Smooth muscle cell (in vitro differentiated cells): ENCODE measurements at regions not wholly inside any gene's neighbourhood (a gene's known extent, or its start where the extent isn't known, plus 50 kb on each side); places are given as distances from the start of the nearest gene placed in this dataset.

Experiments
- DNase-seq: peaks from one replicate; lab custom pipeline; 2025; ENCODE audit not compliant: unreplicated experiment; lab: John Stamatoyannopoulos, UW
- H2AFZ ChIP-seq: fragments of 200-600 bp; sonication (generic); 2 replicates; pipeline ENCODE4 v1.6.0; 2016; ENCODE audit warnings: antibody characterized with exemption, low read depth, mild to moderate bottlenecking
- H3F3A ChIP-seq: fragments of 200-600 bp; sonication (generic); 2 replicates; pipeline ENCODE4 v1.6.0; 2017; ENCODE audit warnings: antibody characterized with exemption, low read depth
- H3K27ac ChIP-seq: fragments of 200-600 bp; sonication (generic); 2 replicates; pipeline ENCODE4 v1.5.1; 2016; ENCODE audit warnings: low read depth, mild to moderate bottlenecking
- H3K27me3 ChIP-seq: fragments of 200-600 bp; sonication (generic); 2 replicates; pipeline ENCODE4 v1.6.1; 2016; ENCODE audit warnings: low read depth, mild to moderate bottlenecking
- H3K36me3 ChIP-seq: fragments of 200-600 bp; sonication (generic); 2 replicates; pipeline ENCODE4 v1.5.1; 2016; ENCODE audit warnings: low read depth
- H3K4me1 ChIP-seq: fragments of 200-600 bp; sonication (generic); 2 replicates; pipeline ENCODE4 v1.5.1; 2016; ENCODE audit warnings: low read depth
- H3K4me2 ChIP-seq: fragments of 200-600 bp; sonication (generic); 2 replicates; pipeline ENCODE4 v1.6.0; 2016; ENCODE audit warnings: mild to moderate bottlenecking
- H3K4me3 ChIP-seq: fragments of 200-600 bp; sonication (generic); 2 replicates; pipeline ENCODE4 v1.5.1; 2016; ENCODE audit warnings: mild to moderate bottlenecking
- H3K79me2 ChIP-seq: fragments of 200-600 bp; sonication (generic); 2 replicates; pipeline ENCODE4 v1.6.0; 2016; ENCODE audit warnings: low read depth, mild to moderate bottlenecking
- H3K9ac ChIP-seq: fragments of 200-600 bp; sonication (generic); 2 replicates; pipeline ENCODE4 v1.6.0; 2016; ENCODE audit warnings: low read depth
- H3K9me3 ChIP-seq: fragments of 200-600 bp; sonication (generic); replicated peaks from 2 replicates; pipeline ENCODE4 v1.5.1; 2016; ENCODE audit warnings: low read depth
- H4K20me1 ChIP-seq: fragments of 200-600 bp; sonication (generic); 2 replicates; pipeline ENCODE4 v1.6.0; 2016; ENCODE audit warnings: low read depth
- WGBS: methylation state at CpG from one replicate; pipeline ENCODE4 v1.1.7; 2016; ENCODE audit warnings: low lambda C conversion rate; 5-methylcytosine and 5-hydroxymethylcytosine counted together
- TF ChIP-seq, protein P1 (sequence below): fragments of 200-600 bp; sonication (generic); IDR thresholded peaks from 2 replicates; pipeline ENCODE4 v1.5.1; 2017; ENCODE audit warnings: borderline replicate concordance, mild to moderate bottlenecking, antibody characterized with exemption; ENCODE audit not compliant: insufficient read depth, poor library complexity, severe bottlenecking

- peaks cover 8% of the 10 kb centered on the region for H3F3A ChIP-seq
- H3K9me3 ChIP-seq: no peaks in the 10 kb centered on the region
- no peaks in the 10 kb centered on the region for H4K20me1 ChIP-seq
- DNase-seq: no peak
- H2AFZ ChIP-seq: peak overlapping the region; percentile 70
- 18% methylated on average over 6 of the region's 6 CpGs for WGBS
- H3K27me3 ChIP-seq: no peaks in the 10 kb centered on the region
- H3K9ac ChIP-seq: peak overlapping the region; percentile 69
- peak overlapping the region; percentile 79 for H3K4me2 ChIP-seq
- H3K4me1 ChIP-seq: peaks cover 3% of the 10 kb centered on the region
- TF ChIP-seq, protein P1, sequence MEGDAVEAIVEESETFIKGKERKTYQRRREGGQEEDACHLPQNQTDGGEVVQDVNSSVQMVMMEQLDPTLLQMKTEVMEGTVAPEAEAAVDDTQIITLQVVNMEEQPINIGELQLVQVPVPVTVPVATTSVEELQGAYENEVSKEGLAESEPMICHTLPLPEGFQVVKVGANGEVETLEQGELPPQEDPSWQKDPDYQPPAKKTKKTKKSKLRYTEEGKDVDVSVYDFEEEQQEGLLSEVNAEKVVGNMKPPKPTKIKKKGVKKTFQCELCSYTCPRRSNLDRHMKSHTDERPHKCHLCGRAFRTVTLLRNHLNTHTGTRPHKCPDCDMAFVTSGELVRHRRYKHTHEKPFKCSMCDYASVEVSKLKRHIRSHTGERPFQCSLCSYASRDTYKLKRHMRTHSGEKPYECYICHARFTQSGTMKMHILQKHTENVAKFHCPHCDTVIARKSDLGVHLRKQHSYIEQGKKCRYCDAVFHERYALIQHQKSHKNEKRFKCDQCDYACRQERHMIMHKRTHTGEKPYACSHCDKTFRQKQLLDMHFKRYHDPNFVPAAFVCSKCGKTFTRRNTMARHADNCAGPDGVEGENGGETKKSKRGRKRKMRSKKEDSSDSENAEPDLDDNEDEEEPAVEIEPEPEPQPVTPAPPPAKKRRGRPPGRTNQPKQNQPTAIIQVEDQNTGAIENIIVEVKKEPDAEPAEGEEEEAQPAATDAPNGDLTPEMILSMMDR: no peak
- H3K36me3 ChIP-seq: no peaks in the 10 kb centered on the region
- H3K4me3 ChIP-seq: peak overlapping the region; percentile 27
- no peaks in the 10 kb centered on the region for H3K79me2 ChIP-seq
- peak overlapping the region; percentile 95 for H3K27ac ChIP-seq
These were observed 128.8 kb downstream of the ADSS2 start for GRCh38 chr1:244322791-244323521.

DNA sequence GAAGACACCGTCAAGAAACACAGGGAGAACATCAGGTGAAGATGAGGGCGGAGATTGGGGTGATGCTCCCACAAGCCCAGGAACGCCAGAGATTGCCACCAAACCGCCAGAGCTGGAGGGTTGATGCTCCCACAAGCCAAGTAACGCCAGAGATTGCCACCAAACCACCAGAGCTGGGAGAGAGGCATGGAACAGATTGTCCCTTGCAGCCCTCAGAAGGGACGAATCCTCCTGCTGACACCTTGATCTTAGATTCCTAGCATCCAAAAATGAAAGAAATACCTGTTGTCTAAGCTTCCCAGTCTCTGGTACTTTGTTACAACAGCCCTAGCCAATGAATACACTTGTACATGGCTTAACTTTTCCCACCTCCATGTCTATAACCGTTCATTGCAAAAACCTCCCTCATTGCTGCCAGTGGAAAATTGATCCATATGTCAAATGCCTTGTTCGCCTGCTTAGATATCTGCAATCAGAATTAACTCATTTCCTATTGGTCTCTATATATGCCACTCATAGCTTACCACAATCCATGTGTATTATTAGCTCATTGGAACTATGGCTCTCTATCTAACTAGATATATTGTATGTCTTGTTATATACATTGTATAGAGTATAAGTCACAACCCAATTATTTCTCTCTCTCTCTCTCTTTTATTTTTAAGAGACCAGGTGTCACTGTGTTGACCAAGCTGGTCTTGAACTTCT is 127.4 kb downstream of the ADSS2 start:
- Histone ChIP-seq H2AFZ (no peak overlapping the region), H3K9me3 (peaks cover 3% of the 10 kb centered on the region)
- DNase-seq: no peak

GRCh38 chr1:244325056-244325758 is 126.5 kb downstream of the ADSS2 start:
- TF ChIP-seq, protein P1: no peak
- Histone ChIP-seq H3F3A (peaks cover 8% of the 10 kb centered on the region), H3K9ac (no peak overlapping the region), H3K36me3 (no peaks in the 10 kb centered on the region), H3K4me1 (peaks cover 3% of the 10 kb centered on the region), H3K4me2 (no peak overlapping the region), H3K4me3 (no peak overlapping the region), H4K20me1 (no peaks in the 10 kb centered on the region), H2AFZ (no peak overlapping the region), H3K9me3 (peaks cover 3% of the 10 kb centered on the region), H3K27me3 (no peaks in the 10 kb centered on the region), H3K27ac (no peak overlapping the region), H3K79me2 (no peaks in the 10 kb centered on the region)
- no peak for DNase-seq
- 58% methylated on average over 8 of the region's 8 CpGs for WGBS

More for the DNA sequence above, 127.4 kb downstream of the ADSS2 start:
- Histone ChIP-seq H3K4me1 (peaks cover 3% of the 10 kb centered on the region), H3K27ac (no peak overlapping the region), H3K36me3 (no peaks in the 10 kb centered on the region), H3K4me3 (no peak overlapping the region), H3K4me2 (no peak overlapping the region), H3K27me3 (no peaks in the 10 kb centered on the region), H4K20me1 (no peaks in the 10 kb centered on the region), H3K79me2 (no peaks in the 10 kb centered on the region), H3K9ac (no peak overlapping the region), H3F3A (peaks cover 8% of the 10 kb centered on the region)
- TF ChIP-seq, protein P1: no peak
- 90% methylated on average over 8 of the region's 8 CpGs for WGBS
